A549 (cell line): ENCODE measurements at regions not wholly inside any gene's neighbourhood (a gene's known extent, or its start where the extent isn't known, plus 50 kb on each side); places are given as distances from the start of the nearest gene placed in this dataset.

ENCODE experiments used
- ATAC-seq, 2 experiments: fragments of 200-7000 bp in 1 of 2; fragments of >200 bp in 1 of 2; cut with Nextera tagmentation in 1 of 2; cut with Tn5 transposase in 1 of 2; 3 replicates each; pipeline versions ENCODE4 v1.8.0 to v1.9.1; 2018 to 2020; ENCODE audit warnings: mild to moderate bottlenecking in 1 of 2, moderate library complexity in 1 of 2
- CTCF ChIA-PET: fragments of 300-600 bp; sonication (Branson Sonifier 250); formaldehyde crosslinking; extraction: SDS; loops from one replicate; lab custom pipeline; 2021; ENCODE audit warnings: antibody characterized with exemption, inconsistent platforms; lab: Yijun Ruan, JAX
- POLR2A ChIA-PET: fragments of 350-600 bp; formaldehyde crosslinking; extraction: SDS; loops from one replicate; lab custom pipeline; 2021; ENCODE audit warnings: antibody characterized with exemption, inconsistent platforms; lab: Yijun Ruan, JAX
- DNase-seq, 2 experiments: peaks; one replicate each; pipeline versions ENCODE4 v3.0.0 to v3.0.0-alpha.2; 2011 to 2016; ENCODE audit warnings: low read depth in 1 of 2, low spot score in 1 of 2
- FAIRE-seq: peaks from 2 replicates; lab custom pipeline; 2011; peaks lifted over from hg19 to GRCh38; lab: Jason Lieb, UNC
- H3K27ac ChIP-seq, 2 experiments: fragments of >200 bp; sonication (Bioruptor Twin); formaldehyde crosslinking; 3 replicates each; pipeline ENCODE4 v1.5.1; 2016 to 2017
- H3K4me1 ChIP-seq: fragments of >200 bp; sonication (Bioruptor Twin); formaldehyde crosslinking; 3 replicates; pipeline ENCODE4 v1.6.1; 2016
- H3K4me2 ChIP-seq: fragments of >200 bp; sonication (Bioruptor Twin); formaldehyde crosslinking; 3 replicates; pipeline ENCODE4 v1.6.1; 2016
- H3K4me3 ChIP-seq: fragments of >200 bp; sonication (Bioruptor Twin); formaldehyde crosslinking; 3 replicates; pipeline ENCODE4 v1.5.1; 2016
- H3K9me3 ChIP-seq: fragments of >200 bp; sonication (Bioruptor Twin); formaldehyde crosslinking; 3 replicates; pipeline ENCODE4 v1.6.1; 2016
- BHLHE40 ChIP-seq: IDR thresholded peaks from 2 replicates; pipeline ENCODE4 v1.6.1; 2012; ENCODE audit warnings: low read depth, low read length, inconsistent platforms
- CBX2 ChIP-seq: fragments of 200-600 bp; sonication (generic); IDR thresholded peaks from 2 replicates; pipeline ENCODE4 v1.6.1; 2016; ENCODE audit warnings: low read depth, mild to moderate bottlenecking, borderline replicate concordance
- EHMT2 ChIP-seq: fragments of 200-600 bp; sonication (generic); IDR thresholded peaks from 2 replicates; pipeline ENCODE4 v1.6.1; 2016; ENCODE audit warnings: antibody characterized with exemption, low read depth, mild to moderate bottlenecking, moderate library complexity
- ESRRA ChIP-seq: fragments of 150-350 bp; IDR thresholded peaks from 2 replicates; pipeline ENCODE4 v1.6.1; 2014; ENCODE audit warnings: mild to moderate bottlenecking, low read length, borderline replicate concordance
- FOSB ChIP-seq: fragments of 250-450 bp; sonication (Bioruptor Pico); IDR thresholded peaks from 2 replicates; pipeline ENCODE4 v1.5.0; 2020; ENCODE audit warnings: mild to moderate bottlenecking, moderate library complexity
- GATA3 ChIP-seq: IDR thresholded peaks from 2 replicates; pipeline ENCODE4 v1.6.1; 2012; ENCODE audit warnings: borderline replicate concordance
- HDAC2 ChIP-seq: fragments of 200-600 bp; sonication (generic); IDR thresholded peaks from 2 replicates; pipeline ENCODE4 v1.6.1; 2016
- JUNB ChIP-seq: fragments of >200 bp; sonication (Bioruptor Twin); formaldehyde crosslinking; IDR thresholded peaks from 2 replicates; pipeline ENCODE4 v1.6.1; 2016
- KDM5A ChIP-seq: fragments of 200-600 bp; sonication (generic); IDR thresholded peaks from 2 replicates; pipeline ENCODE4 v1.6.1; 2016; ENCODE audit warnings: antibody characterized with exemption, mild to moderate bottlenecking
- MAFK ChIP-seq: fragments of 450-650 bp; IDR thresholded peaks from 2 replicates; pipeline ENCODE4 v1.6.1; 2014; ENCODE audit not compliant: partially characterized antibody
- MYC ChIP-seq: IDR thresholded peaks from 2 replicates; pipeline ENCODE4 v1.6.1; 2012; ENCODE audit warnings: mild to moderate bottlenecking, inconsistent platforms, low read length, improper control_type of control experiment, borderline replicate concordance
- NFE2L2 ChIP-seq: fragments of 150-350 bp; conservative IDR thresholded peaks from 2 replicates; pipeline ENCODE4 v1.6.1; 2014; ENCODE audit warnings: low read length
- NR3C1 ChIP-seq: fragments of >200 bp; sonication (Bioruptor Twin); formaldehyde crosslinking; IDR thresholded peaks from 3 replicates; pipeline ENCODE4 v1.6.1; 2017
- PHF8 ChIP-seq: fragments of 200-600 bp; sonication (generic); IDR thresholded peaks from 2 replicates; pipeline ENCODE4 v1.6.1; 2016; ENCODE audit warnings: low read depth, mild to moderate bottlenecking, antibody characterized with exemption, moderate library complexity, borderline replicate concordance
- POLR2A ChIP-seq: IDR thresholded peaks from 2 replicates; pipeline ENCODE4 v1.6.1; 2012; ENCODE audit warnings: mild to moderate bottlenecking, low read length
- RCOR1 ChIP-seq: fragments of 150-350 bp; IDR thresholded peaks from 2 replicates; pipeline ENCODE4 v1.6.1; 2014; ENCODE audit warnings: antibody characterized with exemption, low read length, low read depth
- SMC3 ChIP-seq: fragments of >200 bp; sonication (Bioruptor Twin); formaldehyde crosslinking; IDR thresholded peaks from 3 replicates; pipeline ENCODE4 v1.6.1; 2018; ENCODE audit warnings: inconsistent platforms
- ZNF302 ChIP-seq: fragments of 250-450 bp; sonication (Bioruptor Pico); IDR thresholded peaks from 2 replicates; pipeline ENCODE4 v1.9.0; 2021; ENCODE audit warnings: inconsistent platforms, mild to moderate bottlenecking, moderate library complexity
- WGBS: methylation state at CpG from one replicate; pipeline ENCODE4 v1.1.6; 2017; ENCODE audit errors: missing lambda C conversion rate; 5-methylcytosine and 5-hydroxymethylcytosine counted together
- TF ChIP-seq, protein P1 (sequence below): IDR thresholded peaks from 2 replicates; pipeline ENCODE4 v1.6.1; 2012
- TF ChIP-seq, protein P2 (sequence below): fragments of 150-350 bp; IDR thresholded peaks from 2 replicates; pipeline ENCODE4 v1.6.1; 2014; ENCODE audit warnings: low read depth, mild to moderate bottlenecking, low read length
- TF ChIP-seq, protein P3 (sequence below): fragments of 250-450 bp; sonication (Bioruptor Pico); IDR thresholded peaks from 2 replicates; pipeline ENCODE4 v1.5.0; 2020; ENCODE audit warnings: low read depth, mild to moderate bottlenecking, moderate library complexity
- TF ChIP-seq, protein P4 (sequence below): fragments of 200-600 bp; sonication (generic); IDR thresholded peaks from 2 replicates; pipeline ENCODE4 v1.6.1; 2016; ENCODE audit warnings: antibody characterized with exemption, mild to moderate bottlenecking, moderate library complexity
- TF ChIP-seq, protein P5 (sequence below): fragments of >200 bp; sonication (Bioruptor Twin); formaldehyde crosslinking; IDR thresholded peaks from 3 replicates; pipeline ENCODE4 v1.5.1; 2016
- TF ChIP-seq, protein P6 (sequence below): IDR thresholded peaks from 2 replicates; pipeline ENCODE4 v1.6.1; 2012
- TF ChIP-seq, protein P7 (sequence below): IDR thresholded peaks from 2 replicates; pipeline ENCODE4 v1.6.1; 2012; ENCODE audit warnings: low read depth, borderline replicate concordance

DNA sequence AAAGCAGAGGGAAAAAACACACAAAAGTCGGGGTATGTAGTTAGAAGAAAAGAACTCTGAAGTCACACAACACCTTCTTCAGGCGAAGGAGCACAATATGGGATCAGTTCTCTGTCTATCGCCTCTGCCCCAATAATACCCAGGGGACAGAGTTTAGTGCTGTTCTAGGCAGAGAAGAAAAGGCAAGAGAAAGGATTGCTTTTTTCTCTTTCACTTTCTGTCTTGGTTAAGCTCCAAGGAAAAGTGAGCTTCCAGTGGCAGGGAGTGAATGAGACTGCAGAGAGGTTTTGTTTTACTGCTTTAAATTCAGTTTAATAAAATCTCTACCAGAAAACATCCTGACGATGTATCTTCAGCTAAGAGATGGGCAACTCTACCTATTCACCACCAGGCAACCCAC, 86.6 kb upstream of the STXBP5 start:
- no peak overlapping the region for H3K4me2 ChIP-seq
- POLR2A ChIA-PET: no interaction called here
- DNase-seq: no peak

DNA sequence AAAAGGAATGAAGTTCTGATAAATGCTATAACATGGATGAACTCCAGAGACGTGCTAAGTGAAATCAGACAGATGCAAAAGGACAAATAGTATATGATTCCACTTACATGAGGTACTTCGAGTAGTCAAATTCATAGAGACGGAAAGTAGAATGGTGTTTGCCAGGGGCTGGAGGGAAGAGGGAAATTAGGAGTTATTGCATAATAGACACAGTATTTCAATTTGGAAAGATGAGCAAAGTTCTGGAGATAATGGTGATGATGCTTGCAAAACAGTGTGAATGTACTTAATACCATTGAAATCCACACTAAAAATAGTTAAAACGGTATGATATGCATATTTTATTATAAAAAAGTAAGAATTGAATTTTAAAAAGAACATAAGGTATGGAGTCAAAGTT, 84.9 kb upstream of the STXBP5 start:
- FAIRE-seq: no peak
- POLR2A ChIA-PET: no interaction called here

More for the DNA sequence above, 86.6 kb upstream of the STXBP5 start:
- ATAC-seq (no peak), FAIRE-seq (no peak)
- Histone ChIP-seq H3K4me1 (no peaks in the 10 kb centered on the region), H3K9me3 (no peaks in the 10 kb centered on the region), H3K27ac (no peak overlapping the region), H3K4me3 (no peak overlapping the region)
- 55% methylated on average over 4 of the region's 4 CpGs for WGBS
- CTCF ChIA-PET: no interaction called here
- TF ChIP-seq MAFK: no peak
- TF ChIP-seq MYC: no peak
- no peak for TF ChIP-seq HDAC2
- no peak for TF ChIP-seq BHLHE40
- TF ChIP-seq, protein P1, sequence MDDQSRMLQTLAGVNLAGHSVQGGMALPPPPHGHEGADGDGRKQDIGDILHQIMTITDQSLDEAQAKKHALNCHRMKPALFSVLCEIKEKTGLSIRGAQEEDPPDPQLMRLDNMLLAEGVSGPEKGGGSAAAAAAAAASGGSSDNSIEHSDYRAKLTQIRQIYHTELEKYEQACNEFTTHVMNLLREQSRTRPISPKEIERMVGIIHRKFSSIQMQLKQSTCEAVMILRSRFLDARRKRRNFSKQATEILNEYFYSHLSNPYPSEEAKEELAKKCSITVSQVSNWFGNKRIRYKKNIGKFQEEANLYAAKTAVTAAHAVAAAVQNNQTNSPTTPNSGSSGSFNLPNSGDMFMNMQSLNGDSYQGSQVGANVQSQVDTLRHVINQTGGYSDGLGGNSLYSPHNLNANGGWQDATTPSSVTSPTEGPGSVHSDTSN: no peak
- TF ChIP-seq NFE2L2: no peak
- TF ChIP-seq, protein P2, sequence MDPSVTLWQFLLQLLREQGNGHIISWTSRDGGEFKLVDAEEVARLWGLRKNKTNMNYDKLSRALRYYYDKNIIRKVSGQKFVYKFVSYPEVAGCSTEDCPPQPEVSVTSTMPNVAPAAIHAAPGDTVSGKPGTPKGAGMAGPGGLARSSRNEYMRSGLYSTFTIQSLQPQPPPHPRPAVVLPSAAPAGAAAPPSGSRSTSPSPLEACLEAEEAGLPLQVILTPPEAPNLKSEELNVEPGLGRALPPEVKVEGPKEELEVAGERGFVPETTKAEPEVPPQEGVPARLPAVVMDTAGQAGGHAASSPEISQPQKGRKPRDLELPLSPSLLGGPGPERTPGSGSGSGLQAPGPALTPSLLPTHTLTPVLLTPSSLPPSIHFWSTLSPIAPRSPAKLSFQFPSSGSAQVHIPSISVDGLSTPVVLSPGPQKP: no peak
- no peak for TF ChIP-seq KDM5A
- TF ChIP-seq, protein P3, sequence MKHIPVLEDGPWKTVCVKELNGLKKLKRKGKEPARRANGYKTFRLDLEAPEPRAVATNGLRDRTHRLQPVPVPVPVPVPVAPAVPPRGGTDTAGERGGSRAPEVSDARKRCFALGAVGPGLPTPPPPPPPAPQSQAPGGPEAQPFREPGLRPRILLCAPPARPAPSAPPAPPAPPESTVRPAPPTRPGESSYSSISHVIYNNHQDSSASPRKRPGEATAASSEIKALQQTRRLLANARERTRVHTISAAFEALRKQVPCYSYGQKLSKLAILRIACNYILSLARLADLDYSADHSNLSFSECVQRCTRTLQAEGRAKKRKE (CRISPR knock-in tag): no peak
- TF ChIP-seq ESRRA: no peak
- TF ChIP-seq FOSB (CRISPR knock-in tag): no peak
- TF ChIP-seq, protein P4, sequence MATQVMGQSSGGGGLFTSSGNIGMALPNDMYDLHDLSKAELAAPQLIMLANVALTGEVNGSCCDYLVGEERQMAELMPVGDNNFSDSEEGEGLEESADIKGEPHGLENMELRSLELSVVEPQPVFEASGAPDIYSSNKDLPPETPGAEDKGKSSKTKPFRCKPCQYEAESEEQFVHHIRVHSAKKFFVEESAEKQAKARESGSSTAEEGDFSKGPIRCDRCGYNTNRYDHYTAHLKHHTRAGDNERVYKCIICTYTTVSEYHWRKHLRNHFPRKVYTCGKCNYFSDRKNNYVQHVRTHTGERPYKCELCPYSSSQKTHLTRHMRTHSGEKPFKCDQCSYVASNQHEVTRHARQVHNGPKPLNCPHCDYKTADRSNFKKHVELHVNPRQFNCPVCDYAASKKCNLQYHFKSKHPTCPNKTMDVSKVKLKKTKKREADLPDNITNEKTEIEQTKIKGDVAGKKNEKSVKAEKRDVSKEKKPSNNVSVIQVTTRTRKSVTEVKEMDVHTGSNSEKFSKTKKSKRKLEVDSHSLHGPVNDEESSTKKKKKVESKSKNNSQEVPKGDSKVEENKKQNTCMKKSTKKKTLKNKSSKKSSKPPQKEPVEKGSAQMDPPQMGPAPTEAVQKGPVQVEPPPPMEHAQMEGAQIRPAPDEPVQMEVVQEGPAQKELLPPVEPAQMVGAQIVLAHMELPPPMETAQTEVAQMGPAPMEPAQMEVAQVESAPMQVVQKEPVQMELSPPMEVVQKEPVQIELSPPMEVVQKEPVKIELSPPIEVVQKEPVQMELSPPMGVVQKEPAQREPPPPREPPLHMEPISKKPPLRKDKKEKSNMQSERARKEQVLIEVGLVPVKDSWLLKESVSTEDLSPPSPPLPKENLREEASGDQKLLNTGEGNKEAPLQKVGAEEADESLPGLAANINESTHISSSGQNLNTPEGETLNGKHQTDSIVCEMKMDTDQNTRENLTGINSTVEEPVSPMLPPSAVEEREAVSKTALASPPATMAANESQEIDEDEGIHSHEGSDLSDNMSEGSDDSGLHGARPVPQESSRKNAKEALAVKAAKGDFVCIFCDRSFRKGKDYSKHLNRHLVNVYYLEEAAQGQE: no peak

More for the DNA sequence above, 84.9 kb upstream of the STXBP5 start:
- ATAC-seq (no peak), DNase-seq (no peak)
- CTCF ChIA-PET: no interaction called here
- Histone ChIP-seq H3K4me1 (no peaks in the 10 kb centered on the region), H3K27ac (no peak overlapping the region), H3K9me3 (no peaks in the 10 kb centered on the region)
- TF ChIP-seq, protein P1: no peak
- TF ChIP-seq POLR2A (no peak), ZNF302 (CRISPR knock-in tag) (no peak), EHMT2 (no peak), CBX2 (no peak), ESRRA (no peak), HDAC2 (no peak), PHF8 (no peak), GATA3 (no peak), RCOR1 (no peak), SMC3 (no peak), MYC (no peak), NR3C1 (no peak), JUNB (no peak)
- TF ChIP-seq, protein P5, sequence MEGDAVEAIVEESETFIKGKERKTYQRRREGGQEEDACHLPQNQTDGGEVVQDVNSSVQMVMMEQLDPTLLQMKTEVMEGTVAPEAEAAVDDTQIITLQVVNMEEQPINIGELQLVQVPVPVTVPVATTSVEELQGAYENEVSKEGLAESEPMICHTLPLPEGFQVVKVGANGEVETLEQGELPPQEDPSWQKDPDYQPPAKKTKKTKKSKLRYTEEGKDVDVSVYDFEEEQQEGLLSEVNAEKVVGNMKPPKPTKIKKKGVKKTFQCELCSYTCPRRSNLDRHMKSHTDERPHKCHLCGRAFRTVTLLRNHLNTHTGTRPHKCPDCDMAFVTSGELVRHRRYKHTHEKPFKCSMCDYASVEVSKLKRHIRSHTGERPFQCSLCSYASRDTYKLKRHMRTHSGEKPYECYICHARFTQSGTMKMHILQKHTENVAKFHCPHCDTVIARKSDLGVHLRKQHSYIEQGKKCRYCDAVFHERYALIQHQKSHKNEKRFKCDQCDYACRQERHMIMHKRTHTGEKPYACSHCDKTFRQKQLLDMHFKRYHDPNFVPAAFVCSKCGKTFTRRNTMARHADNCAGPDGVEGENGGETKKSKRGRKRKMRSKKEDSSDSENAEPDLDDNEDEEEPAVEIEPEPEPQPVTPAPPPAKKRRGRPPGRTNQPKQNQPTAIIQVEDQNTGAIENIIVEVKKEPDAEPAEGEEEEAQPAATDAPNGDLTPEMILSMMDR: no peak
- TF ChIP-seq, protein P6, sequence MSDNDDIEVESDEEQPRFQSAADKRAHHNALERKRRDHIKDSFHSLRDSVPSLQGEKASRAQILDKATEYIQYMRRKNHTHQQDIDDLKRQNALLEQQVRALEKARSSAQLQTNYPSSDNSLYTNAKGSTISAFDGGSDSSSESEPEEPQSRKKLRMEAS: no peak
- TF ChIP-seq, protein P7, sequence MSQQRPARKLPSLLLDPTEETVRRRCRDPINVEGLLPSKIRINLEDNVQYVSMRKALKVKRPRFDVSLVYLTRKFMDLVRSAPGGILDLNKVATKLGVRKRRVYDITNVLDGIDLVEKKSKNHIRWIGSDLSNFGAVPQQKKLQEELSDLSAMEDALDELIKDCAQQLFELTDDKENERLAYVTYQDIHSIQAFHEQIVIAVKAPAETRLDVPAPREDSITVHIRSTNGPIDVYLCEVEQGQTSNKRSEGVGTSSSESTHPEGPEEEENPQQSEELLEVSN: no peak
- TF ChIP-seq, all 56 proteins: peak for 0
- WGBS: 64% methylated on average over 4 of the region's 4 CpGs
- H3K4me3 ChIP-seq: no peak overlapping the region
- no peak overlapping the region for H3K4me2 ChIP-seq
